GM23248 (cell line): ENCODE measurements at regions not wholly inside any gene's neighbourhood (a gene's known extent, or its start where the extent isn't known, plus 50 kb on each side); places are given as distances from the start of the nearest gene placed in this dataset.

Source experiments
- EZH2 ChIP-seq: fragments of 200-600 bp; sonication (generic); IDR thresholded peaks from 2 replicates; pipeline ENCODE4 v1.6.1; 2018; ENCODE audit warnings: antibody characterized with exemption, mild to moderate bottlenecking; ENCODE audit not compliant: insufficient read depth, poor library complexity, severe bottlenecking
- EZH2phosphoT487 ChIP-seq: fragments of 200-600 bp; sonication (generic); IDR thresholded peaks from 2 replicates; pipeline ENCODE4 v1.6.1; 2018; ENCODE audit warnings: antibody characterized with exemption, moderate library complexity, mild to moderate bottlenecking, low read depth; ENCODE audit not compliant: insufficient read depth

GRCh38 chr9:18059447-18059846 is 414.5 kb upstream of the ADAMTSL1 start:
- TF ChIP-seq EZH2 (no peak), EZH2phosphoT487 (no peak)
